ENCODE measurements at regions not wholly inside any gene's neighbourhood (a gene's known extent, or its start where the extent isn't known, plus 50 kb on each side); places are given as distances from the start of the nearest gene placed in this dataset.
"Not testable (repeated sequence)": the region's sequence is repeated elsewhere in the genome, so short reads cannot be mapped to it uniquely, and the experiment has no call there.

- no peak for DNase-seq (ENCODE audit: low spot score)
- intact Hi-C loops (cut with DNase I) = no loop called here
- ATAC-seq = peak; percentile 49
These were observed 566.8 kb upstream of the PTGER4 start for GRCh38 chr5:40112875-40113274.

DNA sequence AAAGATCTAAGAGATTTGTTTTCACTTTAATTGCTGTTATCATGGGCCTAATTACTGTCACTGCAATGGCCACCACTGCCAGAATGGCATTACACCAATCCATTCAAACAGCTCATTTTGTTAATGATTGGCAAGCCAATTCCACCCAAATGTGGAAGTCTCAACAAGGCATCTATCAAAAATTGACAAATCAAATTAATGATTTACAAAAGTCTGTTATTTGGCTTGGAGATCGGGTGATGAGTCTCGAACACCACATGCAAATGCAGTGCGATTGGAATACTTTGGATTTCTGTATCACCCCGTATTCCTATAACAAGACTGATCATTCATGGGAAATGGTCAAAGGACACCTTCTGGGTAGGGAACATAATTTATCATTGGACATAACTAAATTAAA lies 568.7 kb upstream of the PTGER4 start:
- ATAC-seq; DNase-seq (ENCODE audit: low spot score); intact Hi-C loops (cut with DNase I): not testable (repeated sequence)

- ATAC-seq; intact Hi-C loops (cut with DNase I); DNase-seq (ENCODE audit: low spot score): not testable (repeated sequence)
These were observed 570.8 kb upstream of the PTGER4 start for GRCh38 chr5:40108764-40109390.

DNA sequence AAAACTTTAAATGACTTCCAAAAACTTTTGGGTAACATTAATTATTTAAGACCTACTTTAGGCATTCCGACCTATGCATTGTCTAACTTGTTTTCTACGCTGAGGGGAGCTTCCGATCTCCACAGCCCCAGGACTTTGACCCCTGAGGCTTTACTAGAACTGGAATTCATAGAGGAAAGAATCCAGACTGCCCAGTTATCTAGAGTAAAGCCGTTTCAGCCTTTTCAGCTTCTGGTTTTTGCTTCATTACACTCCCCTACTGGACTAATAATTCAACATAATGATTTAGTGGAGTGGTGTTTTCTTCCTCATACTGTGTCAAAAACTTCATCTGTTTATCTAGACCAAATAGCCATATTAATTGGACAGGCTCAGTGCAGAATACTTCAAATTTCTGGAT lies 571.9 kb upstream of the PTGER4 start:
- DNase-seq (ENCODE audit: low spot score); intact Hi-C loops (cut with DNase I); ATAC-seq: not testable (repeated sequence)

- DNase-seq (ENCODE audit: low spot score) (no peak), ATAC-seq (no peak)
- intact Hi-C loops (cut with DNase I) = no loop called here
These were observed 572.9 kb upstream of the PTGER4 start for GRCh38 chr5:40106847-40107246.

- intact Hi-C loops (cut with DNase I) = no loop called here
- no peak for DNase-seq (ENCODE audit: low spot score)
- ATAC-seq = no peak
These were observed 581.4 kb upstream of the PTGER4 start for GRCh38 chr5:40098313-40098712.

- ATAC-seq (no peak), DNase-seq (ENCODE audit: low spot score) (no peak)
- intact Hi-C loops (cut with DNase I) = no loop called here
These were observed 586.2 kb upstream of the PTGER4 start for GRCh38 chr5:40093550-40093949.

GRCh38 chr5:40089269-40089668 lies 590.4 kb upstream of the PTGER4 start:
- intact Hi-C loops (cut with DNase I) = no loop called here
- no peak for ATAC-seq
- DNase-seq (ENCODE audit: low spot score) = no peak

DNA sequence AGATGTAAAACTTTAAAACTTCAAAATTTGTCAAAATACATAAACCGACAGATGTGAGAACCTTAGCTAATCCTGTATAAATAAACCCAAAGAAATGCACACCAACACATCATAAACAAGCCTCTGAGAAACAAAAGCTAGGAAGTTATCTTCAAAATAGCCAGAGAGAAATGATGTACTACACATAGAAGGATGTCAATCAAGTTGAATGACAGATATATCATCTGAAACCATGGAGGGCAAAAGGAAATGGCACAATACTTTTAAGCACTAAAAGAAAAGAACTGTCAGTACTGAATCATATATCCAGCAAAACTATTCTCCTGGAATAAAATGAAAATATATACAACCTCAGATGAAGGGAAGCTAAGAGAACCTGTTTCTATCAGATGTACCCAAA lies 595.1 kb upstream of the PTGER4 start:
- ATAC-seq = no peak
- no peak for DNase-seq (ENCODE audit: low spot score)
- intact Hi-C loops (cut with DNase I) = no loop called here

- intact Hi-C loops (cut with DNase I) = no loop called here
- DNase-seq (ENCODE audit: low spot score) (no peak), ATAC-seq (no peak)
These were observed 597.4 kb upstream of the PTGER4 start for GRCh38 chr5:40082313-40082712.

DNA sequence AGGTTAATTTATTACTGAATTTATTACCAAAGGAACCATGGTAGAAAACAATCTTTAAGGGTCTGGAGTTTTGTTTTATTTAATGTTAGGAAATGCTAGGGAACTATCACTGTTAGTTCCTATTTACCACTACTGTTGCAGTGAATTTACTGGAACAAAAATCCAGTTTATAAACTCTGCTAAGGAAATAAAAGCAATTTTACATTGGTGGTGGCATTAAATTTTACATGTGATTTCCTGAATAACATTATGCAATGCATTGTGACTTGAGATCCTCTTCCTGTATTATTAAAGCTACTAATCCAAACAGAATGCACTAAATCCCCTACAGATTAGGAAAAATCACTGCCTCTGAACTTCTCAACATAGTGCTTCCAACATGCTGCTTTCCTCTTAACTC lies 599.5 kb upstream of the PTGER4 start:
- no peak for DNase-seq (ENCODE audit: low spot score)
- ATAC-seq = no peak
- intact Hi-C loops (cut with DNase I) = no loop called here

- intact Hi-C loops (cut with DNase I) = no loop called here
- ATAC-seq (no peak), DNase-seq (ENCODE audit: low spot score) (no peak)
These were observed 600.7 kb upstream of the PTGER4 start for GRCh38 chr5:40078898-40079575.

DNA sequence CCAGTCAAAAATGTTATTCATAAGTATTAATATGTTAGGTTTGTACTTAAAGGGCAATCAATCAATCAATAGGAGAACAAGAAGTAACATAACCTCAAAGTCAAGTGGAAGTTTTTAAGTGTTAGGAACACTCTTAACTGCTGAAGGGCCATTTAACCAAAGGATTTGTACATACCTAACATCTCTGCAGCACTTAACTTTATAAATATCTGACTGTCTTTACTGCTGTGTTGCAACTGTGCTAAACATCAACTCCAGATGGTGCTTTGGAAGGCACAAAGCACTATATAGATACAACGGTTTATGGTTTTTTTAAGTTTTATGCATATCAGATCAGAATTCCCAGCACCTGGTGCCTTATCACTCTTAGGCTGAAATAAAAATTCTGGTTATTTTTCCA lies 604.9 kb upstream of the PTGER4 start:
- no peak for DNase-seq (ENCODE audit: low spot score)
- intact Hi-C loops (cut with DNase I) = no loop called here
- ATAC-seq = no peak

DNA sequence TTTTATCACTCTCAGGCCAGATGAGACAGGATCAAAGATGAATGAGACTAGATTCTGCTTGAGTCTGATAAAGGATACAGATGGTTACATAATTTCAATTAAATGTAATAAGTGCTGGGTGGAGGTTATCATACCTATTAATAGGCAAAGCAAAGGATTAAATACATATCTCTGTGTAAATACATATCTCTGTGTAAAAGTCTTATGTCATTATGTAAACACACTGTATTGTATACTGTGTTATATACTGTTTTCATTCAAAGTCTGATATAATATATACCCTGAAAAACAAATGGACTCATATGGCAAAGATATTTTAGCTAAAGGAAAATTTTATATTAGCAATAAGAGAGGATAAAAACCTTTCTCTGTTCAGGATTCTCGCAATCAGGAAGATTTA lies 605.8 kb upstream of the PTGER4 start:
- ATAC-seq (no peak), DNase-seq (ENCODE audit: low spot score) (no peak)
- intact Hi-C loops (cut with DNase I) = no loop called here

DNA sequence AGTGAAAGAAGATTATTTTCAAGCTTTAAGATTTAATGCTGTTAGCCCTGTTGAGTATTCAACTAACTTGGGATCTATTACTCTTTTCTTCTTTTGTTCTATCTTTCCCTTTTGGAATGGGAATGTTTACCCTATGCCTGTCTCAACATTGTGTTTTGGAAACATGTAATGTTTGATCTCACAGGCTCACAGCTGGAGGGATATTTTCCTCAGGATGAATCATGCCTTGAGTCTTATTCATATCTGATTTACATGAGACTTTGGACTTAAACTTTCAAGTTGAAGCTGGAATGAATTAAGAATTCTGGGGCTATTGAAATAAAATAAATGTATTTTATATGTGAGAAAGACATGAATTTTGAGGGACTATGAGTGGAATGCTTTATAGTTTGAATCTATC lies 607.8 kb upstream of the PTGER4 start:
- DNase-seq (ENCODE audit: low spot score) = no peak
- intact Hi-C loops (cut with DNase I) = no loop called here
- no peak for ATAC-seq

DNA sequence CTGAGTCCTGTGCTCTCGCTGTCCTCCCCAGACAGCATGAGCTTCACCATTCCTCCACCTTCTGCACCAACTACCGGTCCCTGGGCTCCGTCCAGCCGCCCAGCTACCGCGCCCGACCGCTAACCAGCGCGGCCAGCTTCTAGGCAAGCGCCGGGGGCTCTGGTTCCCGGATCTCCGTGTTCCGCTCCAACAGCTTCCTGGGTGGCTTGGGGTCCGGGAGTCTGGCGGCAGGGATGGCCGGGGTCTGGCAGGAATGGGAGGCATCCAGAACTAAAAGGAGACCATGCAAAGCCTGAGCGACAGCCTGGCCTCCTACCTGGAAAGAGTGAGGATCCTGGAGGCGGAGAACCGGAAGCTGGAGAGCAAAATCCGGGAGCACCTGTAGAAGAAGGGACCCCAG lies 613.1 kb upstream of the PTGER4 start:
- ATAC-seq (no peak), DNase-seq (ENCODE audit: low spot score) (no peak)
- intact Hi-C loops (cut with DNase I) = no loop called here

- no peak for ATAC-seq
- intact Hi-C loops (cut with DNase I) = no loop called here
- DNase-seq (ENCODE audit: low spot score) = no peak
These were observed 626.9 kb upstream of the PTGER4 start for GRCh38 chr5:40052808-40053207.

- ATAC-seq = peak; percentile 46
These were observed 622.0 kb upstream of the DAB2 start for GRCh38 chr5:40046792-40047191.

GRCh38 chr5:40045429-40045828 lies 620.6 kb upstream of the DAB2 start:
- intact Hi-C loops (cut with DNase I) = no loop called here
- DNase-seq (ENCODE audit: low spot score) = no peak
- no peak for ATAC-seq

More at GRCh38 chr5:40046792-40047191, 622.0 kb upstream of the DAB2 start:
- intact Hi-C loops (cut with DNase I) = no loop called here
- DNase-seq (ENCODE audit: low spot score) = no peak

GRCh38 chr5:40043916-40044315 lies 619.1 kb upstream of the DAB2 start:
- ATAC-seq = no peak
- no peak for DNase-seq (ENCODE audit: low spot score)
- intact Hi-C loops (cut with DNase I) = no loop called here

GRCh38 chr5:40041452-40041851 lies 616.7 kb upstream of the DAB2 start:
- ATAC-seq = no peak
- intact Hi-C loops (cut with DNase I) = no loop called here
- no peak for DNase-seq (ENCODE audit: low spot score)
